ENCODE measurements at regions not wholly inside any gene's neighbourhood (a gene's known extent, or its start where the extent isn't known, plus 50 kb on each side); places are given as distances from the start of the nearest gene placed in this dataset.

- TF ChIP-seq, protein P1, sequence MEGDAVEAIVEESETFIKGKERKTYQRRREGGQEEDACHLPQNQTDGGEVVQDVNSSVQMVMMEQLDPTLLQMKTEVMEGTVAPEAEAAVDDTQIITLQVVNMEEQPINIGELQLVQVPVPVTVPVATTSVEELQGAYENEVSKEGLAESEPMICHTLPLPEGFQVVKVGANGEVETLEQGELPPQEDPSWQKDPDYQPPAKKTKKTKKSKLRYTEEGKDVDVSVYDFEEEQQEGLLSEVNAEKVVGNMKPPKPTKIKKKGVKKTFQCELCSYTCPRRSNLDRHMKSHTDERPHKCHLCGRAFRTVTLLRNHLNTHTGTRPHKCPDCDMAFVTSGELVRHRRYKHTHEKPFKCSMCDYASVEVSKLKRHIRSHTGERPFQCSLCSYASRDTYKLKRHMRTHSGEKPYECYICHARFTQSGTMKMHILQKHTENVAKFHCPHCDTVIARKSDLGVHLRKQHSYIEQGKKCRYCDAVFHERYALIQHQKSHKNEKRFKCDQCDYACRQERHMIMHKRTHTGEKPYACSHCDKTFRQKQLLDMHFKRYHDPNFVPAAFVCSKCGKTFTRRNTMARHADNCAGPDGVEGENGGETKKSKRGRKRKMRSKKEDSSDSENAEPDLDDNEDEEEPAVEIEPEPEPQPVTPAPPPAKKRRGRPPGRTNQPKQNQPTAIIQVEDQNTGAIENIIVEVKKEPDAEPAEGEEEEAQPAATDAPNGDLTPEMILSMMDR (IDR thresholded peaks at IDR 0.05), result no peak
- no peak for TF ChIP-seq ZFX (IDR thresholded peaks at IDR 0.05; ENCODE audit: borderline replicate concordance)
These were observed 71.0 kb downstream of the SIPA1L2 start for GRCh38 chr1:232558954-232559353.

All from 22Rv1 (cell line).